Neural cell (in vitro differentiated cells): ENCODE measurements at regions not wholly inside any gene's neighbourhood (a gene's known extent, or its start where the extent isn't known, plus 50 kb on each side); places are given as distances from the start of the nearest gene placed in this dataset.

ENCODE experiments used
- H2AFZ ChIP-seq: fragments of 200-600, 300-800 bp; sonication (generic), shearing (Covaris generic); 2 replicates; pipeline ENCODE4 v1.6.0; 2014; ENCODE audit warnings: low read depth, mild to moderate bottlenecking, antibody characterized with exemption, low read length, moderate library complexity
- H3F3A ChIP-seq: fragments of 200-600 bp; shearing (Covaris generic); 2 replicates; pipeline ENCODE4 v1.6.1; 2016; ENCODE audit warnings: mild to moderate bottlenecking, moderate library complexity, mixed read lengths, antibody characterized with exemption, low read length; ENCODE audit not compliant: insufficient read depth, poor library complexity, severe bottlenecking
- H3K27ac ChIP-seq: fragments of 200-600, 300-800 bp; sonication (generic), shearing (Covaris generic); 2 replicates; pipeline ENCODE4 v1.5.1; 2014; ENCODE audit warnings: mild to moderate bottlenecking, low read length, moderate library complexity
- H3K27me3 ChIP-seq: fragments of 300-800, 200-600 bp; sonication (generic), shearing (Covaris generic); 2 replicates; pipeline ENCODE4 v1.6.0; 2014; ENCODE audit warnings: mild to moderate bottlenecking, low read depth, low read length, moderate library complexity; ENCODE audit not compliant: insufficient read depth
- H3K36me3 ChIP-seq: fragments of 300-800, 200-600 bp; sonication (generic), shearing (Covaris generic); 2 replicates; pipeline ENCODE4 v1.5.1; 2014; ENCODE audit warnings: mild to moderate bottlenecking, antibody characterized with exemption, low read length, moderate library complexity; ENCODE audit not compliant: insufficient read depth
- H3K4me2 ChIP-seq: fragments of 300-800, 200-600 bp; sonication (generic), shearing (Covaris generic); 2 replicates; pipeline ENCODE4 v1.6.0; 2014; ENCODE audit warnings: mild to moderate bottlenecking, low read length
- H3K4me3 ChIP-seq: fragments of 300-800, 200-600 bp; sonication (generic), shearing (Covaris generic); 2 replicates; pipeline ENCODE4 v1.5.1; 2014; ENCODE audit warnings: mild to moderate bottlenecking, low read length, moderate library complexity
- H3K79me2 ChIP-seq: fragments of 200-600 bp; shearing (Covaris generic); replicated peaks from 2 replicates; pipeline ENCODE4 v1.6.0; 2014; ENCODE audit warnings: mild to moderate bottlenecking, low read length, moderate library complexity; ENCODE audit not compliant: insufficient read depth
- H3K9ac ChIP-seq: fragments of 300-800, 200-600 bp; sonication (generic), shearing (Covaris generic); 2 replicates; pipeline ENCODE4 v1.6.1; 2016; ENCODE audit warnings: mild to moderate bottlenecking, low read length, mixed read lengths
- H3K9me2 ChIP-seq: fragments of 200-600 bp; shearing (Covaris generic); 2 replicates; pipeline ENCODE4 v1.6.1; 2016; ENCODE audit warnings: mild to moderate bottlenecking, low read length, mixed read lengths; ENCODE audit not compliant: insufficient read depth
- H3K9me3 ChIP-seq: fragments of 200-600, 300-800 bp; sonication (generic), shearing (Covaris generic); 2 replicates; pipeline ENCODE4 v1.6.1; 2016; ENCODE audit warnings: mild to moderate bottlenecking, mixed run types, low read length, moderate library complexity, mixed read lengths
- H4K20me1 ChIP-seq: fragments of 200-600 bp; shearing (Covaris generic); 2 replicates; pipeline ENCODE4 v1.6.1; 2016; ENCODE audit warnings: mild to moderate bottlenecking, mixed run types; ENCODE audit not compliant: insufficient read depth
- EP300 ChIP-seq: fragments of 450-650 bp; conservative IDR thresholded peaks from 2 replicates; pipeline ENCODE4 v1.6.1; 2014; ENCODE audit warnings: antibody characterized with exemption, mild to moderate bottlenecking, moderate library complexity; ENCODE audit not compliant: poor library complexity, severe bottlenecking
- EZH2 ChIP-seq: fragments of 200-600, 300-800 bp; shearing (Covaris generic), sonication (generic); IDR thresholded peaks from 2 replicates; pipeline ENCODE4 v1.6.1; 2014; ENCODE audit warnings: antibody characterized with exemption, low read length, borderline replicate concordance, mild to moderate bottlenecking; ENCODE audit not compliant: insufficient read depth, poor library complexity, severe bottlenecking
- MXI1 ChIP-seq: fragments of 450-650 bp; conservative IDR thresholded peaks from 2 replicates; pipeline ENCODE4 v1.6.1; 2014; ENCODE audit warnings: antibody characterized with exemption, mild to moderate bottlenecking; ENCODE audit not compliant: poor library complexity, severe bottlenecking
- POLR2AphosphoS5 ChIP-seq: IDR thresholded peaks from 2 replicates; pipeline ENCODE4 v1.6.1; 2012
- RAD21 ChIP-seq: fragments of 450-650 bp; conservative IDR thresholded peaks from 2 replicates; pipeline ENCODE4 v1.6.1; 2014; ENCODE audit warnings: antibody characterized with exemption, mild to moderate bottlenecking, moderate library complexity
- SMC3 ChIP-seq: fragments of 450-650 bp; conservative IDR thresholded peaks from 2 replicates; pipeline ENCODE4 v1.6.1; 2014; ENCODE audit warnings: antibody characterized with exemption, mild to moderate bottlenecking, moderate library complexity; ENCODE audit not compliant: poor library complexity
- TAF1 ChIP-seq: IDR thresholded peaks from 2 replicates; pipeline ENCODE4 v1.6.1; 2012; ENCODE audit warnings: low read depth
- TF ChIP-seq, protein P1 (sequence below): IDR thresholded peaks from 2 replicates; pipeline ENCODE4 v1.6.1; 2012; ENCODE audit warnings: borderline replicate concordance
- TF ChIP-seq, protein P2 (sequence below): fragments of 450-650 bp; IDR thresholded peaks from 2 replicates; pipeline ENCODE4 v1.5.1; 2014; ENCODE audit warnings: antibody characterized with exemption, mild to moderate bottlenecking, moderate library complexity; ENCODE audit not compliant: poor library complexity, severe bottlenecking

DNA sequence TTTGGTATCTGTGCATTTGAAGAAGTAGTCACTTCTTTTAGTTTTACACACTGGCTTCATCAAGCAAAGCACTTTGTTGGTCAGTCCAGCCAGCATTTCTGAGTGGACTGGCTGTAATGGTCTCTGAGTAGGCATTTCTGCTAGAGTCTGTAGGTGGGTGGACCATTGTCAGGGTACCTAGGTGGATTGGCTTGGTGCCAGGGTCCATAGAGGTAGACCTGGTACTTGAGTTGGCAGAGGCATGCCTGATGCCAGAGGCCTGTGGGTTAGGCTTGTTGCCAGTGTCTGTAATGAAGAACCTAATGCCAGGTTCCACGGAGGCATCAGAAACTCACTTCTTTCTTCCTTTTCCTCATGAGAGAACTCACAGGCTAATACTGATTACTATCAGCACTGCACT is 157.9 kb upstream of the C11orf87 start:
- Histone ChIP-seq H3K9ac (no peak overlapping the region), H3K4me2 (no peak overlapping the region), H3K79me2 (no peaks in the 10 kb centered on the region), H3K4me3 (no peak overlapping the region), H3K36me3 (no peaks in the 10 kb centered on the region), H3K27me3 (no peaks in the 10 kb centered on the region), H3F3A (no peaks in the 10 kb centered on the region), H3K27ac (no peak overlapping the region), H3K9me3 (no peaks in the 10 kb centered on the region), H4K20me1 (no peaks in the 10 kb centered on the region), H3K9me2 (no peaks in the 10 kb centered on the region), H2AFZ (no peak overlapping the region)
- TF ChIP-seq MXI1 (no peak), EP300 (no peak), TAF1 (no peak), RAD21 (no peak), SMC3 (no peak), EZH2 (no peak), POLR2AphosphoS5 (no peak)
- TF ChIP-seq, protein P1, sequence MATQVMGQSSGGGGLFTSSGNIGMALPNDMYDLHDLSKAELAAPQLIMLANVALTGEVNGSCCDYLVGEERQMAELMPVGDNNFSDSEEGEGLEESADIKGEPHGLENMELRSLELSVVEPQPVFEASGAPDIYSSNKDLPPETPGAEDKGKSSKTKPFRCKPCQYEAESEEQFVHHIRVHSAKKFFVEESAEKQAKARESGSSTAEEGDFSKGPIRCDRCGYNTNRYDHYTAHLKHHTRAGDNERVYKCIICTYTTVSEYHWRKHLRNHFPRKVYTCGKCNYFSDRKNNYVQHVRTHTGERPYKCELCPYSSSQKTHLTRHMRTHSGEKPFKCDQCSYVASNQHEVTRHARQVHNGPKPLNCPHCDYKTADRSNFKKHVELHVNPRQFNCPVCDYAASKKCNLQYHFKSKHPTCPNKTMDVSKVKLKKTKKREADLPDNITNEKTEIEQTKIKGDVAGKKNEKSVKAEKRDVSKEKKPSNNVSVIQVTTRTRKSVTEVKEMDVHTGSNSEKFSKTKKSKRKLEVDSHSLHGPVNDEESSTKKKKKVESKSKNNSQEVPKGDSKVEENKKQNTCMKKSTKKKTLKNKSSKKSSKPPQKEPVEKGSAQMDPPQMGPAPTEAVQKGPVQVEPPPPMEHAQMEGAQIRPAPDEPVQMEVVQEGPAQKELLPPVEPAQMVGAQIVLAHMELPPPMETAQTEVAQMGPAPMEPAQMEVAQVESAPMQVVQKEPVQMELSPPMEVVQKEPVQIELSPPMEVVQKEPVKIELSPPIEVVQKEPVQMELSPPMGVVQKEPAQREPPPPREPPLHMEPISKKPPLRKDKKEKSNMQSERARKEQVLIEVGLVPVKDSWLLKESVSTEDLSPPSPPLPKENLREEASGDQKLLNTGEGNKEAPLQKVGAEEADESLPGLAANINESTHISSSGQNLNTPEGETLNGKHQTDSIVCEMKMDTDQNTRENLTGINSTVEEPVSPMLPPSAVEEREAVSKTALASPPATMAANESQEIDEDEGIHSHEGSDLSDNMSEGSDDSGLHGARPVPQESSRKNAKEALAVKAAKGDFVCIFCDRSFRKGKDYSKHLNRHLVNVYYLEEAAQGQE: no peak
- TF ChIP-seq, protein P2, sequence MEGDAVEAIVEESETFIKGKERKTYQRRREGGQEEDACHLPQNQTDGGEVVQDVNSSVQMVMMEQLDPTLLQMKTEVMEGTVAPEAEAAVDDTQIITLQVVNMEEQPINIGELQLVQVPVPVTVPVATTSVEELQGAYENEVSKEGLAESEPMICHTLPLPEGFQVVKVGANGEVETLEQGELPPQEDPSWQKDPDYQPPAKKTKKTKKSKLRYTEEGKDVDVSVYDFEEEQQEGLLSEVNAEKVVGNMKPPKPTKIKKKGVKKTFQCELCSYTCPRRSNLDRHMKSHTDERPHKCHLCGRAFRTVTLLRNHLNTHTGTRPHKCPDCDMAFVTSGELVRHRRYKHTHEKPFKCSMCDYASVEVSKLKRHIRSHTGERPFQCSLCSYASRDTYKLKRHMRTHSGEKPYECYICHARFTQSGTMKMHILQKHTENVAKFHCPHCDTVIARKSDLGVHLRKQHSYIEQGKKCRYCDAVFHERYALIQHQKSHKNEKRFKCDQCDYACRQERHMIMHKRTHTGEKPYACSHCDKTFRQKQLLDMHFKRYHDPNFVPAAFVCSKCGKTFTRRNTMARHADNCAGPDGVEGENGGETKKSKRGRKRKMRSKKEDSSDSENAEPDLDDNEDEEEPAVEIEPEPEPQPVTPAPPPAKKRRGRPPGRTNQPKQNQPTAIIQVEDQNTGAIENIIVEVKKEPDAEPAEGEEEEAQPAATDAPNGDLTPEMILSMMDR: no peak

DNA sequence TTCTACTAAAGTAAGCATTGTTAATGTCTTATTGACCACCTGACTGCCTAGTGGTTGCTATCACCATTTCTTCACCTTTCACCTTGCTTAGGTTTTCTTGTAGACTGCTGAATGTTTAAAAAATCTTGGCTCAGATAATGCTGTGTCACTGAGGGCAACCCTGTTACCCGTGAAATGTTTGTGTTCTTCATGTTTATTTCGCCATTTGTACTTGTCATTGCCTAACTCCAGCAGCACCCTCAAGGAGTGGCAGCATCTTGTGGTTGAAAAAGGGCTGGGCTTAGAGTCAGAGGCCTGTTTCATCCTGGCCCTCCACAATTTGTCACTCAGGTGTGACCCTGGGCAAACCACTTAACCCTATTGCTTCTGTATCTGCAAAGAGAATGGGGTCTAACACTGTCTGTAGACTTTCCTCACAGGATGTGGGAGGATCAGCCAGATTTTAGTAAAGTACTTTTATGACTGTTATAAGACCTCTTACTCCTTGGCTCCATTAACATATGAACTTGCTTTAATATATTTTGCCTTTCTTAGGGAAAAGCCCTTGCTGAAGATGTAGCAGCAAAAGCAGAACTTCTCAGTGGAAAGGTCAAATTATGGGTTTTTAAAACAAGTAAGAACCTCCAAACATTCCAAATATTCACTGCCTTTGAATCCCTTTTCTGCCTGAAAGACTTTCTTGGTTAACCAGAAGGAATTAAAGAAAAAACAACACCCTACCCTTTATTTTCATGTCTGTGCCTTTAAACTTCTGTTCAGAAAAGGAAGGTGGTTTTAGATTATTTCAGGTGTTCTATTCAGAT is 154.5 kb upstream of the C11orf87 start:
- Histone ChIP-seq H3K9me2 (no peaks in the 10 kb centered on the region), H3K9ac (no peak overlapping the region), H3K4me2 (no peak overlapping the region), H3K79me2 (no peaks in the 10 kb centered on the region), H4K20me1 (no peaks in the 10 kb centered on the region), H3K9me3 (no peaks in the 10 kb centered on the region), H3K27ac (no peak overlapping the region), H3K4me3 (no peak overlapping the region), H3F3A (no peaks in the 10 kb centered on the region), H3K36me3 (no peaks in the 10 kb centered on the region), H3K27me3 (no peaks in the 10 kb centered on the region), H2AFZ (no peak overlapping the region)
- TF ChIP-seq, protein P2: no peak
- TF ChIP-seq, protein P1: no peak
- TF ChIP-seq EZH2: no peak
- TF ChIP-seq MXI1: no peak
- no peak for TF ChIP-seq TAF1
- TF ChIP-seq SMC3: no peak
- no peak for TF ChIP-seq RAD21
